Activated CD4-positive, CD25-positive, alpha-beta regulatory T cell treated with anti-CD3 and anti-CD28 coated beads, Interleukin-2, amount 50 U/mL, for 24 hours (primary cell): ENCODE measurements at regions not wholly inside any gene's neighbourhood (a gene's known extent, or its start where the extent isn't known, plus 50 kb on each side); places are given as distances from the start of the nearest gene placed in this dataset.

Source experiments
- ATAC-seq, 2 donors: fragments of 150-1000 bp; cut with Tn5 transposase; one replicate each; pipeline ENCODE4 v1.10.0; 2021; ENCODE audit warnings: mild to moderate bottlenecking in 1 of 2, moderate library complexity in 1 of 2

DNA sequence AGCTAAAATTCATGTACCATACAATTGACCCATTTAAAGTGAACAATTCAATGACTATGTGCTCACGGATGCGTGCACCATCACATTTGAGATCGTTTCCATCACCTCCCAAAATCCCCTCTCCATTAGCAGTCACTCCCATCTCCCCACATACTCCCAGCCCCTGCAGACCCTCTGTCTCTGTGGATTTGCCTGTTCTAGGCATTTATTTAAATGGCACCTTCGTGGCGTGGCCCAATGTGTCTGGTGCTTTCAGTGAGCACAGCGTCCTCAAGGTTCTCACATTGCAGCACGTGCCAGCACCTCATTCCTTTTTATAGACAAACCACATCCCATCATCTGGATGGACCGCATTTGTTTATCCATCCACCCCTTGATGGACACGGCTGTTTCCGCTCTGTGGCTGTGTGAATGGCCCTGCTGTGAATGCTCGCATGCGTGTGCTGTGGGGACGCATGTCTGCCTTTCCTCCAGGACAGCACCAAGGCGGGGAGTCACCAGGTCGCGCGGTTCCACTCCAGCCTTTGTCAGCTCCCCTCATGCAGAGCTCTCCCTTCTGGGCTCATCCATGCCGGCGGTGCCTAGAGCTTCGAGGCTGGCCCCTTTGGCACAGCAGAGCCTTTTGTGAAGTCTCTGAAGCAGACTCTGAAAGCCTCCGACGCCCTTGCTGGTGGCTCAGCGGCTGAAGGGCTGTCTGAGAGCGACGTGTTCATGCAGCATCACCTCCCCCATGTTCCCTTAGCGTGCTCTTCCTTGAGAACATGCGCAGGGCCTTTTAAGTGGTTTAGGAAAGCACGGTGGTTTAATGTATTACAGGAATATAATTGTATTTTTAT is 184.4 kb downstream of the KIF26A start:
- no peak for ATAC-seq

DNA sequence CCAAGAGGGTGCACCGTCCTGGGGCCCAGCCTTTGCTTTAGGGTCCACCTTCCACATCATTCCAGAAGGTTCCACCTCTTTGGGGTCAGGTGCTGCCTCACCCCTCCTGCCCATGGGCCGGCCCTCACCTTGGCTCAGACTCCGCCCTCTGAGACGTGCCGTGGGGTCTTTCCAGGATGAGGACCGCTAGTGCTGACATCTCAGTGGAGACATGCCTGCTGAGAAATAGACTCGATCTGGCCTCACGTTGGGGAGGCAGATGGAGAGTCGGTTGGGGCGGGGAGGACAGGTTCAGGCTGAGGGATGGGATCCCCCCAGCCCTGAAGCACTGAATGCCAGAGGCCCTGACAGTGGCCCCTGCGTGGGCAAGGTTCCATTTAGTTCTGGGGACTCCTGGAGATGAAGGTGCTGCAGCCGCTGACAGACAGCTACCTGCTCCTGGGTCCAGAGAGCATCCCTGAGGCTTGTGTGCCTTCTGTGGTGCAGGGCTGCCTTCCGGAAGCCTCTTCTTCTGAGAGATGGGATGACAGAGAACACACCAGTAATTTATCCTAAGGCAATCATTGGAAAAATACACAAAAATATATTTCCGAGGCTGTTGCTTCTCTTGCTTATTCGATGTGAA is 185.3 kb downstream of the KIF26A start:
- no peak for ATAC-seq

DNA sequence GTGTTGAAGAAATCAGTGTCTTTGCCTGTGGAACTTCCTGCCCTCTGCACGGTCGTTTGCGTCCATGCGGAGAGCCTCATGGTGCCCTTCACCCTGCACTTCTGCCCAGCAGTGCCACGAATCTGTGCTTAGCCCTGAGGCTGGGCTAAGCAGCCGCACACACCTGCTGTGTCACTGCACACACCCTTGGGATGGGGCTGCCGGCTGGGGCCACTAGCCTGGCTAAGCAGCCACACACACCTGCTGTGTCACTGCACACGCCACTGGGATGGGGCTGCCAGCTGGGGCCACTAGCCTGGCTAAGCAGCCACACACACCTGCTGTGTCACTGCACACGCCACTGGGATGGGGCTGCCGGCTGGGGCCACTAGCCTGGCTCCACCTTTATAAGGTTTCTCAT is 188.5 kb downstream of the KIF26A start:
- ATAC-seq: no peak

GRCh38 chr14:104328607-104329006 is 190.2 kb downstream of the KIF26A start:
- no peak for ATAC-seq

DNA sequence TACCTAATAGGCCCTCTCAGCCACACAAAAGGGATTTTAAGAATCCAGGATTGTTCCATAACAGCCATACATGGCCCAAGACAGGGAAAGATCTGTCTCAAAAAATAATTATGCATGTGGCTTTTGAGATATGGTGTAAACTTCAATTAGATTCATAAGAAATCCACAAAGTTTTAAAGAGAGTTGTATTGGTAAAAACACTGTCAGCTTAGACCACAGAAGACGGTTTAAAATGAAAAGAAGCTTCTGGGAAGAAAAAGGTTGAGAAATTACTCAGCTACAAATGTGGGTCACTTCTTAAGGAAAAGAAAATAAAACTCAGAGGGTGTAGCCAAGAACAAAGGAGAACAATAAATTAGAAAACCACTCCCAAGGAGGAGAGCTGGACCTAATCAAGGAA is 191.4 kb downstream of the KIF26A start:
- ATAC-seq: no peak

GRCh38 chr14:104331871-104332605 is 193.7 kb downstream of the KIF26A start:
- ATAC-seq: no peak

DNA sequence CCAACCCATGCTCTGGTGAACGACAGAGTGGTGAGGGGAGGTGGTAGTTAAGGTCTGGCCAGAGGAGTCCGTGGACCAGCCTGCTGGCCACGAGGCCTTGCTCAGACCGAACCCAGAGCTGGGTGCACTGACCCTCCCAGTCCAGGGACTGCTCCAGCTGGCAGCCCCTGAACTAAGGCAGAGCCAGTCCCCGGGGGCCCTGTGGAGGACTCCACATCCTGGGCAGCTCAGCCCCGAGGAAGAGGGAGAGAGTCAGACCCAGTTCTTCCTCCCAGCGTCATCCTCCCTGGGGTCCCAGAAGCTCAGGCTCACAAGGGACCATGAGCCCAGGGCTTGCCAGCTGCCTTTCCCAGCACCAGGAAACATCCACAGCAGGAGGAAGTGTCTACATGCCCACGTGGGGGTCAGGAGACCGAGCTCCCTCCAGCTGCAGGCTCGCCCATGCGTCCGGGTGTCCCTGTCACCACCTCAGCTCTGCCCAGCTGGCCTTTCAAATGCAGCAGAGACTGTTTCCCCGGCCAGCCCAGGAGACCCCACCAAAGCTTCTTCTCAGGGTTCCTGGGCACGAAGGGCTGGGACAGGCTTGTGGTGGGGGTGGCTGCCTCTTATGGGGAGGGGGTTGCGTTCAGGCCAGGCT is 194.4 kb downstream of the KIF26A start:
- ATAC-seq: no peak

DNA sequence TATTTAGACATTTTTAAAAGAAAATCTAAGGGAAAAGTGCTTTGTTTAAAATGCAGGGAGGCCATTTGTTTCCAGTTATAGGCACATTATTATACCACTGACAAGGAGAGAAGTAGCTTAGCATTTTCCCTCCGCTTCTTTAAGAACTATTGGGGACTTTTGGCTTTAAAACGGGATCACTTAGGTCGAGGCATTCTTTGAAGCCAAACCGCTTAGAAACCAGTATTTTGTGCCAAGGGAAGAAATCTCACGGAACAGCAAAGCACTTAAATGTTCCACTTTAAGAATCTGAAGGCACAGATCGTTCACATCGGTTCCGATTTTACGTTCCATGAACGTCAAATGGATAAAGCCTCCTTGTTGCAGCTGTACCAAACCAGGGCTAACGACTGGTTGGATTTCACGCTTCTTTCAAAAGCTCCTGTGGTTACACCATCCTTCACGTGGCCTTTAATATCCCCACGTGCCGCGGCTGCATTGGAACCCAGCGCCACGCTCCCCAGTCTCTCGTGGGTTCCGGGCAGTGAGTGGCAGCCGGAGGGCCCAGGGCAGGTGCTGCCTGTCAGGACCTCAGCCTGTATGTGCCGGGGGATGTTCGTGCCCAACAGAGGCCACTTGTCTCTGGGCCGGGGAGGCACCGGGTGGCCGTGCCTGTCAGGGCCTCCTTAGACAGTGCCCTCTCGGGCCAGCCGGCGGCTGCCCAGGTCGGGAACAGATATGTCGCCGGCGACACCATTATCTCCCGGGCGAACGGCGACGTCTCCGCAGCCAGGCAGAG is 195.4 kb downstream of the KIF26A start:
- ATAC-seq: no peak

DNA sequence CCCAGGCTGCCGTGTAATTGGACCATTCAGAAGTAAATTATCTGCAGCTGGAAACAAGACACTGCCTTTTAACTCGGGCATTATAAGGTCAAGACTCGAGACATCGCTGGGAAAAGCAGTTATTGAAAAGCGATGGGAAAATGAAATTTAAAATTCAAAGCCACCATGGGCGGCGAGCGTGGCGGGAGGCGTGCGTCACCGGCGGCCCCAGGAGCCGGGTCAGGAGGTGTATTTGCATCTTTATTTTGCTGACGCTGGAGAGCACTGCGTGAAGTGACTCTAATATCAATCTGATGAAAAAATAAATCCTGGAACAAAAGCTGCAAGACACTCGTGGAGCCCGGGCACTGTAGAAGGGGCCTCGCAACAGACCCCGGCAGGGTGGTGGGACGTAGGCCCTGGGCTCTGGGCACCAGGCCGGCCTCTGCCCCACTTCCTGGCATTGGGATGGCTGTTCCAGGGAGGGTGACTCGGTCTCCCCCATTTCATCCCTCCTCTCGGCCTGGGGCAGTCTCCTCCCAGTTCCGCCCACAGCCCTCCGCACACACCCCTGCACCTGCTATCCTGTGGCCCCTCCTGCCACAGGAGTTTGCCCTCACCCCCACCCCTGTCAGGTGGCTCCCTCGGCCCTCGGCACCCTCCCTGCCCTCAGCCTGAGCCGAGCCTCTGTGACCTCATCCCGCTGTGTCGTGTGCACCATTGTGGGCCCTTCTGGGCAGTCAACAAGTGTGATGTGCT is 196.2 kb downstream of the KIF26A start:
- no peak for ATAC-seq

GRCh38 chr14:104335176-104335575 is 196.8 kb downstream of the KIF26A start:
- no peak for ATAC-seq

GRCh38 chr14:104335611-104336010 is 197.2 kb downstream of the KIF26A start:
- no peak for ATAC-seq

GRCh38 chr14:104337351-104337750 is 199.0 kb downstream of the KIF26A start:
- no peak for ATAC-seq

GRCh38 chr14:104339361-104339760 is 201.0 kb downstream of the KIF26A start:
- no peak for ATAC-seq

DNA sequence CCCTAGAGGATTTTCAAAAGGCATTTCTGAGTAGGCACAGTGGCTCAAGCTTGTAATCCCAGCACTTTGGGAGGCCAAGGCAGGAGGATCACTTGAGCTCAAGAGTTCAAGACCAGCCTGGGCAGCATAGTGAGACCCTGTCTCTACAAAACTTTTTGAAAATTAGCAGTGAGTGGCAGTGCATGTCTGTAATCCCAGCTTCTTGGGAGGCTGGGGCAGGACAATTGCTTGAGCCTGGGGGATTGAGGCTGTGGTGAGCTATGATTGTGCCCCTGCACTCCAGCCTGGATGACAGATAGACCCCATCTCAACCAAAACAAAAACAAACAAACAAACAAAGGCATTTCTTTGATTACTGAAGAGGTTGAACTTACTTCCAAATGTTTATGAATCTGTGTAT is 201.4 kb downstream of the KIF26A start:
- ATAC-seq: no peak

DNA sequence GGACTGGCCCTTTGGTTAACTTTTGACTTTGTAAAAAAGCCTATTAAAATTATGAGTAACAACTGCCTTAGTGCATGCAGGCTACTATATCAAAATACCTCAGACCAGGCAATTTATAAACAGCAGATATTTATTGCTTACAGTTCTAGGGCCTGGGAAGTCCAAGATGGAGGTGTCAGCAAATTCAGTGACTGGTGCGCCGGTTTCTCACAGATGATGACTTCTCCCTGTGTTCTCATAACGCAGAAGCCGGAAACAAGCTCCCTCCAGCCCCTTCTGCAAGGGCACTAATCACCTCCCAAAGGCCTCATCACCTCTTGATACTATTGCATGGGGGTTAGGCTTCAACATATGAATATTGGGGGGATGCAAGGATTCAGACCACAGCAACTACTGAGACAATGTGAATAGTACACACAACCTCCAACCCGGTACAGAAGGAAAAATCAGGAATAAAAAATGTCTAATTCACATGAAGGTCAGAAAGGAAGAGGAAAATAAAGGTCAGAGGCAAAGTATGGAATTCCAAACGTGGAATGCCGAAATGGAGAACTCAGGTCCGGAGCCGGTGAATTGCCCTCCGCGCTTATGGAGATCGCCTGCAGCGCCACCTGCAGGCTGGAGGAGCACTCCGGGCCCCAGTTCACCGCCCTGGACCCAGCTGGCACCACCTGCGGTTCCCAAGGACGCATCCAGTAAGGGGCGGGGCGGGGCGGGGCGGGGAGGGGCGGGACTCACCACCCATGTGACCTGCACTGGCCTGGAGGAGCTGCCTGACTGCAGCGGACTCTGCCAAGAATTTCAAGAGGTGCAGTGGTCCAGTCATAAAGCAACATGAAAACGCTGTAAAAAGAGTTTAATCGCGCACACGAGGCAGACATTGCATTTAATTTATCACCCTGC is 203.4 kb downstream of the KIF26A start:
- ATAC-seq: no peak

DNA sequence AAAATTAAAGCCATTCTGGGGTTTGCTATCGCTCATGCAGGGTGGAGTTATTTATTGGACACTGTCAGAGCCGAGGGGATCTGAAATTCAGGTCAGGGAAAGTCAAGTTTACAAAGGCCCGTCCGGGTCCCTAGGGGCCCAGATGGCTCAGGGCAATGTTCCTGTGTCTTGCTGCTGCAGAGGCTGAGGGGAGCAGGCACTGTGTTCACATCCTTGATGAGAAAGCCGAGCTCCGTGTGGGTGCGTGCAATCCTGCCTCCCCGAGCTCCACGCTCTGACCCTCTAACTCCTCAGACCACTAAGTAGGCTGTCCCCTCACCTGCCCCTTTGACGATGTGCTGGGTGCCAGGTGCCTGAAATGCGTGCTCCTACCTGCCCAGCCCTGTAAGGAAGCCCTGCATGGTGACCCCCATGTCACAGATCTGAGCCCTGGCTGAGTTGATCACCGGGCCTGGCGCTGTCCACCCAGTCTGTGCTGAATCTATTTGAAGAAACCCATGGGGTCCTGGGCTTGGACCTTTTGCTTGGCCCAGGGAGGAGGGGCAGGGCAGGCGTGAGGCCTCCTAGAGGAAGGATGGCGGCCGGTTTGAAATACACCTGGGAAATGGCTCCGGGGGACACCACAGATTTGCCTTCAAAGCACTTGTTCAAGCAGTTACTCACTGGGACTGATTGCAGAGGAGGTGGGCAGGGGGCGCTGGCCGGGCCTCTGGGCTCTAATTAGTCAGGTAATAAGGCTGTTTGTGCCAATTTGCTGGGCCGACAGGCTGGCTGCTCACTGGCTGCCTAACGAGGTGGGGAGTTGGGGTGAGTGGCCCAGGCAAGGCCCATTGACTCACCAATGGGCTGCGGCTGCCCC is 204.3 kb downstream of the KIF26A start:
- no peak for ATAC-seq

GRCh38 chr14:104343294-104343625 is 204.9 kb downstream of the KIF26A start:
- no peak for ATAC-seq

DNA sequence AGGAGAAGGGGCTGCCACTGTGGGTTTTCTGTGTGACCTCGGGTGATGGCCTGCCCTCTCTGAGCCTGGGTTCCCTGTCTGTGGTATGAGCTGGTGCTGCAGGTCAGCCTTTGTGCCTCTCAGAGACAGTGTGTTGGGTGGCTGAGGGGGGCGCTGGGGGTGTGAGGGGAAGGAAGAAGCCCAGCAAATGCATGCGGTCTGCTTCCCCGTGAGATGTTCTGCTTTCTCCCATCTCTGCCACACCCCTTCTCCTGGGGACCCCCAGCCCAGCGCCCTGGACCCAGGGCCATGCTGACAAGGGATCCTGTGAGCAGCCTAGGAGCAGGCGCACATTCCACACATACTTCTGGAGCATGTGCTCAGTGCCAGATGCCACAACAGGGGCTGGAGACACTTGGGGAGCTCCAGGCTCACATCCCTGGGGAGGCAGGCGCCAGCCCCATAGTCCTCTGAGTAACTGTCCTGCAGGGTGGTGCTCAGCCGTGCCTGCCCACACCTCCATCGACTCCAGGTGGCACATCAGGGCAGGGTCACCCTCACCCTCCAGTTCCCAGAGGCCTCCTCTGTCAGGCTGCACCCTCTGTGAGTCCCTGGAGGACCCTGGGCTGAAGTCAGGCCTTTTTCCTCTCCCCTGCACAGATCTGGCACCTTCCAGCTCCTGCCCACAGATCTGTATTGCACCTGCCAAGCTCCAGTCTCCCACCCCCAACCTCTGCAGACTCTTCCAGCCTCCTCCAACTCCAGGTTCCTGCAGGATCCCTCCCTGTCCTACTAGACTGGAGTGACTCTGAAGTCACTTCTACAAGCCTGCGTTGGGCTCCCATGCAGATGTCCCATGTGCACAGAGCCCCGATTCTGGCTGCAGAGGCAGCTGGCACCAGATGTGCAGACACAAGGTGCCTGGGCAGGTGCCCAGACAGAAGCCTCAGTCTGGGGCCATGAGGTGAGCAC is 205.6 kb downstream of the KIF26A start:
- no peak for ATAC-seq
